K562 (cell line): ENCODE measurements at regions not wholly inside any gene's neighbourhood (a gene's known extent, or its start where the extent isn't known, plus 50 kb on each side); places are given as distances from the start of the nearest gene placed in this dataset.

Source experiments
- ATAC-seq: fragments of 200-7000 bp; cut with Tn5 transposase; 3 replicates; pipeline ENCODE4 v1.9.1; 2020; ENCODE audit warnings: moderate library complexity
- BruUV-seq: library from RNA; stranded (reverse); fragments of 400-500 nt; replicated peaks from 2 replicates; lab custom pipeline; 2021; lab: Mats Ljungman, UMichigan
- CTCF ChIA-PET: fragments of 300-600 bp; formaldehyde crosslinking; extraction: SDS; loops from one replicate; lab custom pipeline; 2021; ENCODE audit warnings: low intra/inter-chr PET ratio; lab: Yijun Ruan, JAX
- POLR2A ChIA-PET: fragments of 300-600, 350-650 bp; sonication (Branson Sonifier 250); formaldehyde crosslinking; extraction: SDS; loops from one replicate; lab custom pipeline; 2021; ENCODE audit warnings: antibody characterized with exemption, inconsistent platforms; lab: Yijun Ruan, JAX
- DNase-seq, 4 experiments: peaks; one replicate each; pipeline versions ENCODE4 v3.0.0 to v3.0.0-alpha.2; 2011 to 2018; ENCODE audit warnings: low spot score in 3 of 4, mixed read lengths in 3 of 4; ENCODE audit errors: extremely low read depth in 1 of 4
- FAIRE-seq: peaks from 2 replicates; lab custom pipeline; 2011; peaks lifted over from hg19 to GRCh38; lab: Jason Lieb, UNC
- H2AFZ ChIP-seq: 2 replicates; pipeline ENCODE4 v1.6.0; 2011; ENCODE audit warnings: low read depth, low read length, control low read depth, inconsistent platforms
- H3K27ac ChIP-seq: fragments of 200-600 bp; 3 replicates; pipeline ENCODE4 v1.8.0; 2011; ENCODE audit warnings: low read depth, mild to moderate bottlenecking, control low read depth, inconsistent platforms, low read length, moderate library complexity, mixed read lengths; ENCODE audit errors: extremely low read depth
- H3K27me3 ChIP-seq, 2 experiments: fragments of 300-600 bp in 1 of 2; 2 replicates in 1 of 2; 3 replicates in 1 of 2; pipeline versions ENCODE4 v1.6.0 to v1.8.0; 2011; ENCODE audit warnings: inconsistent platforms in 2 of 2, low read length in 2 of 2, mild to moderate bottlenecking in 1 of 2, mixed read lengths in 1 of 2, moderate library complexity in 1 of 2; ENCODE audit not compliant: control insufficient read depth in 2 of 2, insufficient read depth in 2 of 2
- H3K36me3 ChIP-seq: fragments of 300-600 bp; 3 replicates; pipeline ENCODE4 v1.8.0; 2011; ENCODE audit warnings: mild to moderate bottlenecking, low read length, inconsistent platforms; ENCODE audit not compliant: control insufficient read depth, insufficient read depth
- H3K4me1 ChIP-seq, 2 experiments: fragments of 200-600 bp in 1 of 2; replicated peaks in 1 of 2; 2 replicates in 1 of 2; 3 replicates in 1 of 2; pipeline versions ENCODE4 v1.5.1 to v1.8.0; 2011; ENCODE audit warnings: inconsistent platforms in 2 of 2, low read length in 2 of 2, mild to moderate bottlenecking in 1 of 2, mixed read lengths in 1 of 2, moderate library complexity in 1 of 2; ENCODE audit not compliant: control insufficient read depth in 2 of 2, insufficient read depth in 2 of 2
- H3K4me2 ChIP-seq: 2 replicates; pipeline ENCODE4 v1.6.1; 2011; ENCODE audit warnings: low read length, control low read depth, inconsistent platforms, mixed read lengths; ENCODE audit not compliant: insufficient read depth
- H3K4me3 ChIP-seq: fragments of 200-600 bp; sonication (generic), shearing (Covaris generic); 2 replicates; pipeline ENCODE4 v1.5.1; 2016; ENCODE audit warnings: control low read depth, inconsistent platforms
- H3K79me2 ChIP-seq: fragments of 200-600 bp; 3 replicates; pipeline ENCODE4 v1.8.0; 2011; ENCODE audit warnings: low read length, inconsistent platforms; ENCODE audit not compliant: control insufficient read depth, insufficient read depth
- H3K9ac ChIP-seq, 2 experiments: 2 replicates each; pipeline versions ENCODE4 v1.6.0 to v1.6.1; 2011; ENCODE audit warnings: low read depth in 2 of 2, low read length in 2 of 2, control low read depth in 1 of 2, inconsistent platforms in 1 of 2, mild to moderate bottlenecking in 1 of 2, mixed read lengths in 1 of 2; ENCODE audit not compliant: insufficient read depth in 1 of 2
- H3K9me1 ChIP-seq: one replicate; pipeline ENCODE4 v1.6.0; 2011; ENCODE audit warnings: inconsistent platforms, mild to moderate bottlenecking, low read length, moderate library complexity; ENCODE audit not compliant: control insufficient read depth, insufficient read depth
- H3K9me3 ChIP-seq: replicated peaks from 2 replicates; pipeline ENCODE4 v1.5.1; 2011; ENCODE audit warnings: low read depth, low read length, inconsistent platforms; ENCODE audit not compliant: control insufficient read depth, insufficient read depth
- H4K20me1 ChIP-seq: replicated peaks from 2 replicates; pipeline ENCODE4 v1.6.1; 2011; ENCODE audit warnings: low read length, inconsistent platforms, mixed read lengths; ENCODE audit not compliant: control insufficient read depth, insufficient read depth
- CAMTA2 ChIP-seq: fragments of 250-450 bp; sonication (Bioruptor Pico); conservative IDR thresholded peaks from 2 replicates; pipeline ENCODE4 v1.5.1; 2022
- E4F1 ChIP-seq: fragments of 250-450 bp; sonication (Bioruptor Pico); IDR thresholded peaks from 2 replicates; pipeline ENCODE4 v1.5.0; 2021; ENCODE audit warnings: mild to moderate bottlenecking, borderline replicate concordance
- EGR1 ChIP-seq: fragments of 450-650 bp; conservative IDR thresholded peaks from 2 replicates; pipeline ENCODE4 v1.6.1; 2017; ENCODE audit warnings: mild to moderate bottlenecking
- FOXA3 ChIP-seq, 2 experiments: fragments of 450-650 bp in 1 of 2; sonication (generic) in 1 of 2; formaldehyde crosslinking; IDR thresholded peaks in 1 of 2; conservative IDR thresholded peaks in 1 of 2; 2 replicates each; pipeline versions ENCODE4 v1.4.0 to v1.8.0; 2020 to 2022; ENCODE audit warnings: mild to moderate bottlenecking in 2 of 2, missing genetic modification reagents in 1 of 2
- HINFP ChIP-seq: fragments of 450-650 bp; conservative IDR thresholded peaks from 2 replicates; pipeline ENCODE4 v1.6.1; 2016; ENCODE audit warnings: missing genetic modification characterization, low read depth, mild to moderate bottlenecking, control low read depth, missing compliant biosample characterization
- KAT7 ChIP-seq: sonication (generic); formaldehyde crosslinking; IDR thresholded peaks from 2 replicates; pipeline ENCODE4 v1.8.0; 2022; ENCODE audit warnings: missing genetic modification reagents, mild to moderate bottlenecking, borderline replicate concordance
- MCM5 ChIP-seq: fragments of 450-650 bp; IDR thresholded peaks from 2 replicates; pipeline ENCODE4 v1.6.1; 2016; ENCODE audit warnings: low read depth
- NCOR1 ChIP-seq: fragments of 450-650 bp; IDR thresholded peaks from 2 replicates; pipeline ENCODE4 v1.6.1; 2016; ENCODE audit warnings: mild to moderate bottlenecking, moderate library complexity
- NEUROD1 ChIP-seq: fragments of 150-350 bp; IDR thresholded peaks from 2 replicates; pipeline ENCODE4 v1.6.1; 2014; ENCODE audit warnings: borderline replicate concordance, low read length, low read depth; ENCODE audit not compliant: partially characterized antibody
- PCBP1 ChIP-seq: fragments of 200-400 bp; formaldehyde crosslinking; IDR thresholded peaks from 2 replicates; pipeline ENCODE4 v1.6.1; 2018; ENCODE audit warnings: mild to moderate bottlenecking, low read depth, low read length; ENCODE audit not compliant: poor library complexity, severe bottlenecking
- RBM15 ChIP-seq: fragments of 200-400 bp; formaldehyde crosslinking; IDR thresholded peaks from 2 replicates; pipeline ENCODE4 v1.6.1; 2018; ENCODE audit warnings: mild to moderate bottlenecking, low read length, moderate library complexity; ENCODE audit not compliant: insufficient read depth
- SMAD3 ChIP-seq: fragments of 450-650 bp; formaldehyde crosslinking; conservative IDR thresholded peaks from 2 replicates; pipeline ENCODE4 v1.4.0; 2020; ENCODE audit warnings: mild to moderate bottlenecking
- ZBTB5 ChIP-seq: fragments of 450-650 bp; IDR thresholded peaks from 2 replicates; pipeline ENCODE4 v1.6.1; 2017; ENCODE audit warnings: antibody characterized with exemption
- ZNF217 ChIP-seq: sonication (generic); formaldehyde crosslinking; IDR thresholded peaks from 2 replicates; pipeline ENCODE4 v1.8.0; 2022; ENCODE audit warnings: mild to moderate bottlenecking, missing genetic modification reagents
- ZNF584 ChIP-seq: fragments of 200-800 bp; sonication (Bioruptor generic); IDR thresholded peaks from 2 replicates; pipeline ENCODE4 v1.6.1; 2016; ENCODE audit warnings: low read depth, mild to moderate bottlenecking, missing genetic modification characterization, missing compliant biosample characterization
- WGBS: fragments of 100-300 bp; shearing (Covaris generic); methylation state at CpG from one replicate; pipeline ENCODE4 v1.1.6; 2016; ENCODE audit warnings: low coverage, mixed read lengths; ENCODE audit not compliant: insufficient coverage; ENCODE audit errors: missing lambda C conversion rate; 5-methylcytosine and 5-hydroxymethylcytosine counted together
- in situ Hi-C: fragments of 300-500 bp; cut with MboI; formaldehyde crosslinking; loops from 4 replicates; pipeline ENCODE4 v1.15.0; 2018; ENCODE audit warnings: inconsistent platforms, mixed read lengths
- intact Hi-C: fragments of 100-400 bp; cut with micrococcal nuclease; formaldehyde crosslinking; loops from 2 replicates; pipeline ENCODE4 v1.14.2; 2022
- TF ChIP-seq, protein P1 (sequence below): fragments of 250-450 bp; sonication (Bioruptor Pico); IDR thresholded peaks from 2 replicates; pipeline ENCODE4 v1.4.0; 2020; ENCODE audit warnings: mild to moderate bottlenecking

DNA sequence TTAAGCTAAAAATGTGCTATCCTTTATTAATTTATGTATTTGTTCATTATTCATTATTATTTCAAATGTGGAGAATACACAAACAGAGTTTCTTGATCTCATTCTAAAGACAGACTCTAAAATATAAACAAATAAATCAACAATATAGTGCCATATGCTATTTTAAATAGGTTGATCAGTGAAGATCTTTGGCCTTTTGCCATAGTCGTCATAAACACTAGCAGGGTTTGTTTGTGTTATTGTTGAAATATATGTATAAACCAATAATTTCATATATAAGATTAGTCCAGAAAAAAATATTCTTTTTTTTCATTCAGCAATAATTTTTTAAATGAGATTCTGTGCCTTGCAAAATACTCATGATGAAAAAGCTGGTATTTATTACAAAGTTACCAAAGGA, 62.1 kb upstream of the KYNU start:
- DNase-seq (no peak), ATAC-seq (no peak), FAIRE-seq (no peak)
- CTCF ChIA-PET: no interaction called here
- Histone ChIP-seq H3K9me3 (no peaks in the 10 kb centered on the region), H3K4me3 (no peak overlapping the region), H3K4me2 (no peak overlapping the region), H3K4me1 (no peaks in the 10 kb centered on the region), H3K36me3 (no peaks in the 10 kb centered on the region), H3K9ac (no peak overlapping the region), H4K20me1 (no peaks in the 10 kb centered on the region), H2AFZ (no peak overlapping the region), H3K27ac (no peak overlapping the region), H3K9me1 (no peaks in the 10 kb centered on the region), H3K27me3 (no peaks in the 10 kb centered on the region), H3K79me2 (no peaks in the 10 kb centered on the region)
- intact Hi-C loops (no loop called here), in situ Hi-C loops (no loop called here)
- POLR2A ChIA-PET: interaction anchor here (0.8 kb wide), 1 partner anchor 1768 kb away, joined by 4 read pairs; no protein-coding TSS in a partner anchor
- no TSS peak for BruUV-seq
- 7% methylated on average over 1 of the region's 1 CpG for WGBS
- TF ChIP-seq MCM5: no peak
- TF ChIP-seq NEUROD1: no peak
- TF ChIP-seq FOXA3 (CRISPR knock-in tag; conservative IDR thresholded peaks at IDR 0.05 in 1 of 2, IDR thresholded peaks at IDR 0.05 in 1 of 2): no peak
- no peak for TF ChIP-seq NCOR1
- no peak for TF ChIP-seq SMAD3 (CRISPR knock-in tag)
- no peak for TF ChIP-seq EGR1
- TF ChIP-seq KAT7: no peak
- no peak for TF ChIP-seq ZNF584 (CRISPR knock-in tag)
- TF ChIP-seq RBM15: no peak
- TF ChIP-seq E4F1: no peak
- no peak for TF ChIP-seq ZBTB5
- TF ChIP-seq CAMTA2 (CRISPR knock-in tag): no peak
- TF ChIP-seq HINFP: no peak
- TF ChIP-seq, protein P1, sequence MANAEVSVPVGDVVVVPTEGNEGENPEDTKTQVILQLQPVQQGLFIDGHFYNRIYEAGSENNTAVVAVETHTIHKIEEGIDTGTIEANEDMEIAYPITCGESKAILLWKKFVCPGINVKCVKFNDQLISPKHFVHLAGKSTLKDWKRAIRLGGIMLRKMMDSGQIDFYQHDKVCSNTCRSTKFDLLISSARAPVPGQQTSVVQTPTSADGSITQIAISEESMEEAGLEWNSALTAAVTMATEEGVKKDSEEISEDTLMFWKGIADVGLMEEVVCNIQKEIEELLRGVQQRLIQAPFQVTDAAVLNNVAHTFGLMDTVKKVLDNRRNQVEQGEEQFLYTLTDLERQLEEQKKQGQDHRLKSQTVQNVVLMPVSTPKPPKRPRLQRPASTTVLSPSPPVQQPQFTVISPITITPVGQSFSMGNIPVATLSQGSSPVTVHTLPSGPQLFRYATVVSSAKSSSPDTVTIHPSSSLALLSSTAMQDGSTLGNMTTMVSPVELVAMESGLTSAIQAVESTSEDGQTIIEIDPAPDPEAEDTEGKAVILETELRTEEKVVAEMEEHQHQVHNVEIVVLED (CRISPR knock-in tag): no peak
- no peak for TF ChIP-seq PCBP1
- no peak for TF ChIP-seq ZNF217 (CRISPR knock-in tag)
